ENCODE measurements at regions not wholly inside any gene's neighbourhood (a gene's known extent, or its start where the extent isn't known, plus 50 kb on each side); places are given as distances from the start of the nearest gene placed in this dataset.

DNA sequence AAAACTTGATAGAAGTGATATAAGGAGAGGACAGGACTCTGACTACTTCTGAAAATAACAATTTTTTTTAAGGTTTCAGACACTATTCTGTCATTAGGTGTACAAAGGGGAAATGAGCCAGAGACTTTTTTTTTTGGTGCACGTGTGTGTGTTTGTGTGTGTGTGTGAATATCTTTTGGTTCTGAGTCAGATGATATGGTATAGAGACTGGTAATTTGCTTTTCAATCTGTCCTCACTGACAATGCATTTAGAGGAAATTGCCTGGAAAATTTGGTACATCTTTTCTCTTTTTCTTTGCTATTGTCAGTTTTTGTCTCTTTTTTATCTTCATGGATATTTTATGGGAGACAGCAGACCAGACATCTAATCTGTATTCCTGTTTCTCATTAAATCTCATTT is 59.3 kb downstream of the DDIT4L start:
- Histone ChIP-seq H3K27ac (no peak overlapping the region), H3K4me3 (no peak overlapping the region), H3K4me1 (no peaks in the 10 kb centered on the region), H3K27me3 (no peaks in the 10 kb centered on the region), H3K36me3 (replicated peaks in 1 of 2; ENCODE audit: insufficient read depth in 1 of 2, low read depth in 2 of 2) (no peaks in the 10 kb centered on the region), H3K9me3 (no peaks in the 10 kb centered on the region)
- 36 to 38% methylated on average over 1 of the region's 1 CpG for WGBS, 2 donors
- intact Hi-C loops (cut with DNase I), result no loop called here
- no peak for TF ChIP-seq POLR2A (IDR thresholded peaks at IDR 0.05)
- TF ChIP-seq, protein P1, sequence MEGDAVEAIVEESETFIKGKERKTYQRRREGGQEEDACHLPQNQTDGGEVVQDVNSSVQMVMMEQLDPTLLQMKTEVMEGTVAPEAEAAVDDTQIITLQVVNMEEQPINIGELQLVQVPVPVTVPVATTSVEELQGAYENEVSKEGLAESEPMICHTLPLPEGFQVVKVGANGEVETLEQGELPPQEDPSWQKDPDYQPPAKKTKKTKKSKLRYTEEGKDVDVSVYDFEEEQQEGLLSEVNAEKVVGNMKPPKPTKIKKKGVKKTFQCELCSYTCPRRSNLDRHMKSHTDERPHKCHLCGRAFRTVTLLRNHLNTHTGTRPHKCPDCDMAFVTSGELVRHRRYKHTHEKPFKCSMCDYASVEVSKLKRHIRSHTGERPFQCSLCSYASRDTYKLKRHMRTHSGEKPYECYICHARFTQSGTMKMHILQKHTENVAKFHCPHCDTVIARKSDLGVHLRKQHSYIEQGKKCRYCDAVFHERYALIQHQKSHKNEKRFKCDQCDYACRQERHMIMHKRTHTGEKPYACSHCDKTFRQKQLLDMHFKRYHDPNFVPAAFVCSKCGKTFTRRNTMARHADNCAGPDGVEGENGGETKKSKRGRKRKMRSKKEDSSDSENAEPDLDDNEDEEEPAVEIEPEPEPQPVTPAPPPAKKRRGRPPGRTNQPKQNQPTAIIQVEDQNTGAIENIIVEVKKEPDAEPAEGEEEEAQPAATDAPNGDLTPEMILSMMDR (IDR thresholded peaks at IDR 0.05), result no peak
- ATAC-seq (no peak), DNase-seq (no peak)

DNA sequence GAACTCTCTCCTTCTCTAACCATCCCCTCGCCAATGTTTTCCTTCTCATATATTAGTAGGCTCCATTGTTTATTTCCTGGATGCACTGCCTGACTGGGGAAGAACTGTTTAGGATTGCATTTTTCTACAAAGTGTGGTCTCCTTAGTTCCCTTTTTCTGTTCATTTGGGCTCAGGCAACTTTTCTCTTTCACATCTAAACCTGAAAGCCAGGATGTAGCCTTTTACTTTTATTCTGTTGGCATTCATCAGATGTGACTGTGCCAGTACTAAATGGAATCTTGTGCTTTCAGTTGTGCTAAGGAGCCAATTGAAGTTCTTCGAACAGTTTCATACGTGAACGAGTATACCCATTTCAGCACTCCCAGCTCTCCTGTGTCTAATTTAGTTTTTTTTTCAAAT is 59.8 kb downstream of the DDIT4L start:
- H3K9me3 ChIP-seq, result no peaks in the 10 kb centered on the region
- no peak overlapping the region for H3K27ac ChIP-seq
- H3K4me1 ChIP-seq, result no peaks in the 10 kb centered on the region
- no peaks in the 10 kb centered on the region for H3K27me3 ChIP-seq
- intact Hi-C loops (cut with DNase I), result no loop called here
- H3K36me3 ChIP-seq (replicated peaks in 1 of 2; ENCODE audit: insufficient read depth in 1 of 2, low read depth in 2 of 2), result no peaks in the 10 kb centered on the region
- WGBS, 2 donors, result 55 to 70% methylated on average over 4 of the region's 4 CpGs
- DNase-seq, result no peak
- TF ChIP-seq POLR2A (IDR thresholded peaks at IDR 0.05), result no peak
- TF ChIP-seq, protein P1 (IDR thresholded peaks at IDR 0.05), result no peak
- no peak for ATAC-seq
- H3K4me3 ChIP-seq, result no peak overlapping the region

DNA sequence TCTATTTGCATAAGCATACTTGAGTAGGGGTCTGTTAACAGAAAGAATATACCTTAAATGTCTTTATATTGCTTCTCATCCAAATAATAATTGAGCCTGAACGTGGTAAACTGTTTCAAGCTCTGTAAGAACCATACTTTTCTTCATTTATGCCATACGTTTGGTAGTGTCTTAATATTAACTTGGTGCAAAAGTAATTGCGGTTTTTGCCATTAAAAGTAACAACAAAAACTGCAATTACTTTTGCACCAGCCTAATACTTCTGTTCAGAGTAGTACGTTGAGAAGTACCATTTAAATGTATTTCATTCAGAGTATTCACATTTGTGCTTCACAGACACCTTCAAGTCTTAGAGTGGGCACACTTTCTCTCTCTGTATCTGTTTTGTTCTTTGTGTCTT is 60.5 kb downstream of the DDIT4L start:
- no peak overlapping the region for H3K4me3 ChIP-seq
- ATAC-seq (no peak), DNase-seq (no peak)
- H3K36me3 ChIP-seq (replicated peaks in 1 of 2; ENCODE audit: insufficient read depth in 1 of 2, low read depth in 2 of 2), result no peaks in the 10 kb centered on the region
- WGBS, 2 donors, result 32 to 45% methylated on average over 4 of the region's 4 CpGs
- H3K27ac ChIP-seq, result no peak overlapping the region
- no peaks in the 10 kb centered on the region for H3K27me3 ChIP-seq
- TF ChIP-seq POLR2A (IDR thresholded peaks at IDR 0.05), result no peak
- TF ChIP-seq, protein P1 (IDR thresholded peaks at IDR 0.05), result no peak
- intact Hi-C loops (cut with DNase I), result no loop called here
- no peaks in the 10 kb centered on the region for H3K9me3 ChIP-seq
- no peaks in the 10 kb centered on the region for H3K4me1 ChIP-seq

DNA sequence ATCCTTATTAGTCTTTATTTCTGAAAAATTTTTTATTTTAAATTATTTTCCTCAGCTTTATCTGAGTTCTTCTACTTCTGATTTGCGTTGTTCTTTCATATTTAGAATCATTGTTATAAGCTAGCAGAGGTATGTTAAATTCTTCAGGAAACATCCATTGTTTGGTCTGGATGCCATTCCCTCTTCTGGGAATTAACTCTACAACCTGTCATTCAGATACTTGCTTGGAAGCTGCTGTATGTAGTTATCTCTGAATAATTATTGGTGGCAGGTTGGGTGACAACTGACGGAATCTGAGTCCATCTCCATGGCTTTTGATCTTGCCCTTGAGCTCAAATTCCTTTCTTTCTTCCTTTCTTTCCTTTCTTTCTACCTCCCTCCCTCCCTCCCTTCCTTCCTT is 61.9 kb downstream of the DDIT4L start:
- H3K27ac ChIP-seq, result no peak overlapping the region
- no peaks in the 10 kb centered on the region for H3K4me1 ChIP-seq
- H3K4me3 ChIP-seq, result no peak overlapping the region
- intact Hi-C loops (cut with DNase I), result no loop called here
- no peaks in the 10 kb centered on the region for H3K27me3 ChIP-seq
- no peaks in the 10 kb centered on the region for H3K9me3 ChIP-seq
- H3K36me3 ChIP-seq (replicated peaks in 1 of 2; ENCODE audit: insufficient read depth in 1 of 2, low read depth in 2 of 2), result no peaks in the 10 kb centered on the region
- no peak for TF ChIP-seq POLR2A (IDR thresholded peaks at IDR 0.05)
- TF ChIP-seq, protein P1 (IDR thresholded peaks at IDR 0.05), result no peak
- 55 to 81% methylated on average over 2 of the region's 2 CpGs for WGBS, 2 donors
- ATAC-seq (no peak), DNase-seq (no peak)

DNA sequence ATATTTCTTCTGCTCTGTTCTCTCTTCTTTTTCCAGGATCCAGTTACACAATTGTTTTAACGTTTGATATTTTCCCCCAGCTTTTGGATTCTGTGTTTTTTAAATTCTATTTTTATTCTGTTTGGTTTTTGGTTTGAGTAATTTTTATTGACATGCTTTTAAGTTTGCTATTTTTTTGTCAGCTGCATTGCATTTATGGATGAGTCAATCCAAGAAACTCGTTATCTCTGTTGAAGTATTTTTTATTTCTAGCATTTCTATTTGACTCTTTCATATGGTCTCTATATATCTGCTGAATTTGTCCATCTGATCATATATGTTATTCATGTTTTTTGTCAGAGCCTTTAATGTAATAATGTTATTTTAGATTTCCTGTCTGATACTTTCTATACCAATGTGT is 65.6 kb downstream of the DDIT4L start:
- H3K9me3 ChIP-seq, result no peaks in the 10 kb centered on the region
- no peak overlapping the region for H3K4me3 ChIP-seq
- H3K27me3 ChIP-seq, result no peaks in the 10 kb centered on the region
- 28 to 41% methylated on average over 2 of the region's 2 CpGs for WGBS, 2 donors
- H3K4me1 ChIP-seq, result no peaks in the 10 kb centered on the region
- no peak overlapping the region for H3K27ac ChIP-seq
- no peaks in the 10 kb centered on the region for H3K36me3 ChIP-seq (replicated peaks in 1 of 2; ENCODE audit: insufficient read depth in 1 of 2, low read depth in 2 of 2)
- TF ChIP-seq, protein P1 (IDR thresholded peaks at IDR 0.05), result no peak
- TF ChIP-seq POLR2A (IDR thresholded peaks at IDR 0.05), result no peak
- DNase-seq (no peak), ATAC-seq (no peak)
- intact Hi-C loops (cut with DNase I), result no loop called here

Measured in body of pancreas (tissue), 4 donors.